ENCODE measurements at regions not wholly inside any gene's neighbourhood (a gene's known extent, or its start where the extent isn't known, plus 50 kb on each side); places are given as distances from the start of the nearest gene placed in this dataset.

DNA sequence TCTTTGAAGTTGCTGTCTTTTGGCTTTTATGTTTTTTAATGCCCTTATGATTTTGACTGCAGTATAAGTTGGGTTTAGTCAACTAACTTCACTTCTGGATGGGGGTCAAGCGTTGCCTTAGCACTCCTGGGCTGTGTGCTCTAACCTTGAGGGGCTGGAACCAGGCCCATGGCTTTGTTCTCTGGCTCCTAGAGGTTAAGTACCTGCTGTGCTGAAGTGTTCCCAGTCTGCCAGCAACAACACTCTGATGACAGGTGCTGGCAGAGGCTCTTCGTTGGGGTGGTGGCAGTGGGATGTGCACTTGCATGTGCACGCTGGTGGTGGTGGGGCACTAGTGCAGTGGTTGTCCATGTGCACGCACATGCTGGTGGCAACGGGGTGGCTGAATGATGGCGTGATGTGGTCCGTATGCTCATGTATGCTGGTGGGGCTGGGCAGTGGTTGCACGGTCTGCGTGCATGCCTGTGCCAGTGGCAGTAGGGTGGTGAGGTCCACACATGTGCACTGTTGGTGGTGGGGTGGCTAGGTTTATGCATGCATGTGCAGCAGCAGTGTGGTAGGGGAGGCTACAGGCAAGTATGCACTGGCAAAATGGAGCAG, 447.8 kb upstream of the GOT2 start:
- TF ChIP-seq, protein P1, sequence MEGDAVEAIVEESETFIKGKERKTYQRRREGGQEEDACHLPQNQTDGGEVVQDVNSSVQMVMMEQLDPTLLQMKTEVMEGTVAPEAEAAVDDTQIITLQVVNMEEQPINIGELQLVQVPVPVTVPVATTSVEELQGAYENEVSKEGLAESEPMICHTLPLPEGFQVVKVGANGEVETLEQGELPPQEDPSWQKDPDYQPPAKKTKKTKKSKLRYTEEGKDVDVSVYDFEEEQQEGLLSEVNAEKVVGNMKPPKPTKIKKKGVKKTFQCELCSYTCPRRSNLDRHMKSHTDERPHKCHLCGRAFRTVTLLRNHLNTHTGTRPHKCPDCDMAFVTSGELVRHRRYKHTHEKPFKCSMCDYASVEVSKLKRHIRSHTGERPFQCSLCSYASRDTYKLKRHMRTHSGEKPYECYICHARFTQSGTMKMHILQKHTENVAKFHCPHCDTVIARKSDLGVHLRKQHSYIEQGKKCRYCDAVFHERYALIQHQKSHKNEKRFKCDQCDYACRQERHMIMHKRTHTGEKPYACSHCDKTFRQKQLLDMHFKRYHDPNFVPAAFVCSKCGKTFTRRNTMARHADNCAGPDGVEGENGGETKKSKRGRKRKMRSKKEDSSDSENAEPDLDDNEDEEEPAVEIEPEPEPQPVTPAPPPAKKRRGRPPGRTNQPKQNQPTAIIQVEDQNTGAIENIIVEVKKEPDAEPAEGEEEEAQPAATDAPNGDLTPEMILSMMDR (IDR thresholded peaks at IDR 0.05; ENCODE audit: low read length) = no peak
- TF ChIP-seq EZH2 (optimal IDR thresholded peaks at IDR 0.05; ENCODE audit: low read depth, low read length) = no peak
